ENCODE measurements at regions not wholly inside any gene's neighbourhood (a gene's known extent, or its start where the extent isn't known, plus 50 kb on each side); places are given as distances from the start of the nearest gene placed in this dataset.

DNA sequence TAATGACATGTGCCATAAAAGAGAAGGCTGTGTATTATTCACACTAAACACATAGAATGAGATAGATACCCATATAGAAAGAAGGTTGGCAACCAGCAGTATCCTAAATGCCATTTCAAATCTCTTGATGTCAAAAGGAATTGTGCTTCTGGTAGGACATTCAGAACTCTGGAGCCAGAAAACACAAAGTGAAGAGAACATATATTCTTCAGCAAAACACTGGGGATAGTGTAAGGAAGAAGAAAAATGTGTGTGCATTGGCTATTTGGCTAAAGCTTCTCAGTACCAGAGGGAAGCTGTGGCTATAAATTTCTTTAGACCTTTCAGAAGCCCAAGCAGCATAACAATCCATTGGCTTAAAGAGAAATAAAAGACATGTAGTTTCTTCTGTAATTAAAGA, 551.6 kb upstream of the C9orf72 start:
- in situ Hi-C loops (cut with MboI; ENCODE audit: low sequenced_read_pairs): no loop called here

More for the DNA sequence above, 551.6 kb upstream of the C9orf72 start:
- Histone ChIP-seq H3K9me3 (ENCODE audit: control insufficient read depth, insufficient read depth, low read length) (no peaks in the 10 kb centered on the region), H2BK5ac (ENCODE audit: low read depth, low read length, poor library complexity, severe bottlenecking) (no peak overlapping the region), H4K8ac (ENCODE audit: low read depth in 2 of 2, low read length in 2 of 2) (no peak overlapping the region), H3K18ac (ENCODE audit: low read depth, low read length) (no peak overlapping the region), H3K79me1 (ENCODE audit: low read depth in 1 of 2, low read length in 2 of 2) (no peaks in the 10 kb centered on the region), H3K36me3 (ENCODE audit: control insufficient read depth, insufficient read depth, low read length) (no peaks in the 10 kb centered on the region), H4K5ac (ENCODE audit: low read depth, low read length) (no peak overlapping the region), H2AK9ac (replicated peaks; ENCODE audit: low read depth, low read length, poor library complexity) (no peak overlapping the region), H3K4ac (ENCODE audit: low read depth, low read length) (no peak overlapping the region), H4K20me1 (ENCODE audit: insufficient read depth, low read length) (no peaks in the 10 kb centered on the region), H2BK15ac (ENCODE audit: low read depth, low read length) (no peak overlapping the region), H3K56ac (ENCODE audit: extremely low read depth, insufficient read depth, low read length) (no peak overlapping the region), H3K27ac (ENCODE audit: insufficient read depth, low read length) (no peak overlapping the region), H2AK5ac (ENCODE audit: low read depth, low read length) (no peak overlapping the region), H3K23ac (ENCODE audit: low read depth, low read length) (no peak overlapping the region), H4K91ac (ENCODE audit: insufficient read depth, low read depth, low read length) (no peak overlapping the region), H3K27me3 (ENCODE audit: control insufficient read depth, insufficient read depth, low read length) (no peaks in the 10 kb centered on the region), H3K14ac (replicated peaks; ENCODE audit: low read depth, low read length) (no peak overlapping the region), H2AFZ (replicated peaks; ENCODE audit: low read length, poor library complexity) (no peak overlapping the region), H3K4me1 (ENCODE audit: control insufficient read depth, insufficient read depth, low read length) (no peaks in the 10 kb centered on the region), H3K4me3 (ENCODE audit: insufficient read depth, low read depth, low read length) (no peak overlapping the region), H2BK120ac (ENCODE audit: low read depth, low read length) (no peak overlapping the region), H3K4me2 (ENCODE audit: low read depth, low read length) (no peak overlapping the region), H3K9me1 (ENCODE audit: insufficient read depth, low read length) (no peaks in the 10 kb centered on the region), H2BK20ac (ENCODE audit: low read depth, low read length) (no peak overlapping the region), H3K9ac (ENCODE audit: low read depth, low read length) (no peak overlapping the region)
- CTCF ChIA-PET: no interaction called here
- TF ChIP-seq CHD1 (IDR thresholded peaks at IDR 0.05; ENCODE audit: low read depth, low read length): no peak
- TF ChIP-seq USF2 (IDR thresholded peaks at IDR 0.05; ENCODE audit: low read depth, low read length): no peak
- TF ChIP-seq RFX5 (IDR thresholded peaks at IDR 0.05; ENCODE audit: low read depth, low read length): no peak
- no peak for TF ChIP-seq RAD21 (IDR thresholded peaks at IDR 0.05; ENCODE audit: low read length)
- TF ChIP-seq MXI1 (IDR thresholded peaks at IDR 0.05; ENCODE audit: borderline replicate concordance, low read depth, low read length): no peak
- no peak for TF ChIP-seq RCOR1 (IDR thresholded peaks at IDR 0.05; ENCODE audit: insufficient replicate concordance, low read length)
- TF ChIP-seq POLR2A (IDR thresholded peaks at IDR 0.05; ENCODE audit: low read depth, low read length): no peak
- DNase-seq (no peak), ATAC-seq (ENCODE audit: low read depth) (no peak)
- intact Hi-C loops (cut with micrococcal nuclease): no loop called here
- dilution Hi-C loops (cut with HindIII; ENCODE audit: low sequenced_read_pairs, unreplicated experiment): no loop called here
- no TSS peak for BruUV-seq (replicated peaks)
- POLR2A ChIA-PET (ENCODE audit: unreplicated experiment): no interaction called here
